T47D (cell line): ENCODE measurements at regions not wholly inside any gene's neighbourhood (a gene's known extent, or its start where the extent isn't known, plus 50 kb on each side); places are given as distances from the start of the nearest gene placed in this dataset.

Experiments
- DNase-seq, 2 experiments: peaks; one replicate each; pipeline versions ENCODE4 v3.0.0 to v3.0.0-alpha.2; 2011 to 2012; ENCODE audit warnings: low read depth in 1 of 2, low spot score in 1 of 2
- JUND ChIP-seq: IDR thresholded peaks from 2 replicates; pipeline ENCODE4 v1.6.1; 2012; ENCODE audit warnings: low read depth
- in situ Hi-C: cut with HindIII; loops from 2 replicates; pipeline ENCODE4 v1.10.0; 2016; ENCODE audit warnings: low sequenced_read_pairs, low pct_unique_long_range_greater_than_20kb

- in situ Hi-C loops, result no loop called here
- TF ChIP-seq JUND, result no peak
These were observed 256.4 kb upstream of the CDH6 start for GRCh38 chr5:30937070-30937469.

DNA sequence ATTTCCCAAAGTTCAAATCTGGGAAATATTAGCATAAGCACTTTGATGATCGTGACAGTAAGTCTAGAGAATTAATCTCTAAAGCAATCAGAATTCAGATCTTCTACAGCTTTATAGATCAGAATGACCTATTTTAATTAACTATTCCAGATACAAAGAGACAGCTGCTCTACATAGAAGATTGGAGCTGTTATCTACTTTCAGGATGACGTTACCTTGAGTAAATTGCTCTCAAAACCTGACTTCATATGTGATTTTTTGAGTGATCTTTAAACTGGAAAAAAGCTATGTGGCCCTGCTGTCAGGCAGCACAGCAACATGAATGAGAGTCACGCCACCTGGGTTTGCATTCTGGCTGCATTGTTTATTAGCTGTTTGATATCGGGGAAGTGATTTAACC is 259.9 kb upstream of the CDH6 start:
- TF ChIP-seq JUND, result no peak

More at GRCh38 chr5:30937070-30937469, 256.4 kb upstream of the CDH6 start:
- no peak for DNase-seq

GRCh38 chr5:30932273-30933017 is 261.0 kb upstream of the CDH6 start:
- in situ Hi-C loops, result no loop called here
- no peak for DNase-seq
- TF ChIP-seq JUND, result no peak

More for the DNA sequence above, 259.9 kb upstream of the CDH6 start:
- DNase-seq, result no peak
- in situ Hi-C loops, result no loop called here

DNA sequence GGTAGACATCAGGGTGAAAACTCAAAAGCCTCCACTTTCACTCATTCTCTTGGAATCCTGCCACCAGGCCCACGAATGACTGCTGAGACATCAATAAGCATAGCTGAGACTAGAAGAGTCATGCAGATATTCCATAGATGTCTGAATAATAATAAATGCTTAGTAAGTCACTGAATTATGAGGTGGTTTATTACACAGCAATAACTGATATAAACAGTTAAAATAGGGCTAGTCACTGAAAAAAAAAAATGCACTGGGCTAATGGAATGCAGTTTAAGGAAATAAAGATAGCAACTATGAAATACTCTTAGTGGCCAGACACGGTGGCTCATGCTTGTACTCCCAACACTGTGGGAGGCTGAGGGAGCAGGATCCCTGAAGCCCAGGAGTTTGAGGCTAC is 262.8 kb upstream of the CDH6 start:
- in situ Hi-C loops, result no loop called here
- TF ChIP-seq JUND, result no peak
- DNase-seq, result no peak

- in situ Hi-C loops, result no loop called here
- TF ChIP-seq JUND, result no peak
- no peak for DNase-seq
These were observed 264.5 kb upstream of the CDH6 start for GRCh38 chr5:30928956-30929355.

GRCh38 chr5:30926218-30926617 is 267.3 kb upstream of the CDH6 start:
- no peak for TF ChIP-seq JUND
- DNase-seq, result no peak
- in situ Hi-C loops, result no loop called here

- no peak for TF ChIP-seq JUND
- in situ Hi-C loops, result no loop called here
- no peak for DNase-seq
These were observed 272.1 kb upstream of the CDH6 start for GRCh38 chr5:30921388-30921787.

DNA sequence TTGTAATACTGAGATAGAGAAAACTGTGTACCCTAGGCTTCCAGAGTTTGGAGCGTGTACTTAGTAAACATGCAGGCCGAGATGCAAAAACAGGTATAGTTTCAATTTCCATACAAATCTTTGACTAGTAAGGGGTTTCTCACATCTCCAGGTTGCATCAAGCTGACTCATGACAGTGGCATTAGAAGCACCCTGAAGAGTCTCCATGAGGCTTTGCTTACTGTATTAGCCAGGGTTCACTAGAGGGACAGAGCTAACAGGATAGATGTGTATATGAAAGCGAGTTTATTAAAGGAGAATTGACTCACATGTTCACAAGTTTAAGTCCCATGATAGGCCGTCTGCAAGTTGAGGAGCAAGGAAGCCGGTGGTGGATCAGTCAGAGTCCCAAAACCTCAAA is 275.3 kb upstream of the CDH6 start:
- in situ Hi-C loops, result no loop called here
- TF ChIP-seq JUND, result no peak
- no peak for DNase-seq

DNA sequence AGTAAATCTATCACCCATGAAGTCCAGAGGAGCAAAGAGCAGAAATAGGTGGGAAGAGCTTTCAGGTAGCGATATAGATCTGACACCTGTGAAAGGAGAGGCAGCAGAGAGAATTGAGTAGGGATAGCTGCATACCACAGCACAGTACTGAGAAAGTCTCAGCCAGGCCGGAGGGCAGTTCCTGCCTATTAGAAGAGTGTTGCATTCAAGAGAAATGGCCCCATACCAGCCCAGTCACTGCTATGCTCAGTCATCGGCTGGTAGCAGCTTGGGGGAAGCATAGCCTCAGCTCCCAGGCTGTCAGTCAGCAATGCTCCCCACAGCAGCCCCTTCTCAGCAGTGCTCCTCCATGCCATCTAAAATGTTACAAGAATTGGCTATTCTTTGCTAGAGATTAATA is 285.1 kb upstream of the CDH6 start:
- in situ Hi-C loops, result no loop called here
- no peak for DNase-seq
- no peak for TF ChIP-seq JUND

- in situ Hi-C loops, result no loop called here
- no peak for TF ChIP-seq JUND
- no peak for DNase-seq
These were observed 293.1 kb upstream of the CDH6 start for GRCh38 chr5:30900367-30900766.

DNA sequence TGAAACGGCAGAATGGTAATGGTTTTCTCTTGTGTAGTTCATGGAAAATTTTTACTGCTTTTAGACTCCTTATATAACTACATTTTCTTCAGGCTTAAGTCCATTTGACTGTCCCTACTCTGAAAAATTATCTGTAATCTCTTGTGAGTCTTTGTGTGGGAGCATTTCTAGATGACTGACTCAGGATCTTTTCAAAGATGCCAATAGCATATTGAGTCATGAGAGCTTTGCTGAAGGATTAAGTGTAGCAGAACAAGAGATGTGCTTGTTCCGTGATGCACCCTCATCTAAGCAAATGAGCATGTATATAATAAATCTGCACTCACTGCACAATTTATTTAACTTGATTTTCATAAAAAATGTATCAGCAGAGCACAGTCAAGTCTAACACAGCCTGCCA is 298.7 kb upstream of the CDH6 start:
- in situ Hi-C loops, result no loop called here
- DNase-seq, result no peak
- TF ChIP-seq JUND, result no peak

GRCh38 chr5:30891660-30892059 is 301.8 kb upstream of the CDH6 start:
- TF ChIP-seq JUND, result no peak
- in situ Hi-C loops, result no loop called here
- no peak for DNase-seq

DNA sequence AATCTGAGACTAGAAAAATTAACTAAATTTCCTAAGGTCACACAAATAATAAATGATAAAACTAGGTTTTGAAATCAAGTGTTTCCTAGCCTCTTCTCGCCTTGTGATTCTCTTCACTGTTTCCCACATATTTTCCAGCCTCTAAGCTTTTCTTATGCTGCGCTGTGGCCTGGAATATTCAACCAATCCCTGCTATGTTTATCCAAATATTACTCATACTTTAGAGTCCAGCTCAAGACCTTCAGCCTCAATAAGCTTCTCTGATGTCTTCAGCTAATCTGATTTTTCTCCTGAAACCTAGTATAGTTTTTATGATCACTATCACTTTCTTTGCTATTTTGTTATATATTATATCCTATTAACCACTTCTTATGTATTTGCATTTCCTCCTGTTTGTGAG is 303.1 kb upstream of the CDH6 start:
- TF ChIP-seq JUND, result no peak
- in situ Hi-C loops, result no loop called here
- no peak for DNase-seq

DNA sequence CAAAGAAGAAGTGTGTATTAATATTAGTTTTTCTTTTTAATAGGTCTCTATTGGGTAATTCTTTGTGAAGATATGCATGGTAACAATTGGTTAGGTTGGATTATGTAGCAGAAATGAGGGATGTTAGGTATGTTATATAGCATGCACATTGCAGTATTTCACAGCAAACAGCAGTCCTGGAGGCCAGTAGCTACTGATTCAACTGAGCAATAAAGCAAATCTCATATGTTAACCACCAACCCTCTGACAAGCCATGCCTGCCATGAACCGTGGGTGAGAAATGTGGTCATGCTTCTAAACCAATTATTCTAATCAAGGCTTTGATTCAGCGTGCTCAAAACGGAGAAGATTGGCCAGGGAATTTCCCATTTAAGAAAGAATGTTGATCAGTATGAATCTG is 313.0 kb upstream of the CDH6 start:
- in situ Hi-C loops, result no loop called here
- no peak for TF ChIP-seq JUND
- no peak for DNase-seq
